Fibroblast of skin of left biceps (primary cell): ENCODE measurements at regions not wholly inside any gene's neighbourhood (a gene's known extent, or its start where the extent isn't known, plus 50 kb on each side); places are given as distances from the start of the nearest gene placed in this dataset.
A peak's percentile ranks its signal among the peaks of the same experiment; 100 is the strongest.
"Not testable (repeated sequence)": the region's sequence is repeated elsewhere in the genome, so short reads cannot be mapped to it uniquely, and the experiment has no call there.

Experiments used
- DNase-seq, 2 experiments: peaks; one replicate each; pipeline ENCODE4 v3.0.0-alpha.2; 2013; ENCODE audit warnings: low read depth in 2 of 2

DNA sequence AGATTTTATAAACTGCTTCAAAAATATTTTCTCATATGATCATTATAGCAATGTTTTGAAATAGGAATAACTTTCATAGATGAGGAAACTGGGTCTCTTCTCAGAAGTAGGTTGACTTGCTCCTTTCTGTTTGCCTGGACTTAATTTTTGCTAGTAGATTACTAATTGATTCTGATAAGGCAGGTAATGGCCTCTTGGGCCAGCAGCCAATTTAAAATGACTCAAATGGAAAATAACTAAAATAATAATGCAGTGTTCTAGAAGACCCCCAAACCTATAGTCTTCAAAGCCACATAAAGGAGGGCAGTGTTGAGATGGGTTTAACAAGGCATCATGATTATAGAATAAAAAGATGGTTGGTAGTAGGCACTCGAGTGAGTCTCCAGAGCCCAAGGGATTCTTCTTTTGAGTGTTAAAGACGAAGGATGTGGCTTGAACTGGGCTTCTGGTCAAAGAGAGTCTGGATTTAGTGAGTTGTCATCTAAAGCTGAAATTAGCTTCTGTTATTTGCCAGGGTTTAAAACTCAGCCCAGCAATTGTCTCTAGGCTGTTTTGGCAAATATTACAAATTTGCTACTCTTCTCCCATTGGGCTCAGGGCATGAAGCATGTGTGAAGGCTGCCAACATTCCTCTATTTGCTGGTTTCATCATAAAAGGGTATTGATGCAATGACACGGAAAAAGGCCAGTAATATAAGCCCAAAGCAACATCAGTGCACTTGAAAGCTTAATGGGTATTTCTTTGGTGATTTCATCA, 297.1 kb upstream of the MEIS2 start:
- DNase-seq, result no peak

DNA sequence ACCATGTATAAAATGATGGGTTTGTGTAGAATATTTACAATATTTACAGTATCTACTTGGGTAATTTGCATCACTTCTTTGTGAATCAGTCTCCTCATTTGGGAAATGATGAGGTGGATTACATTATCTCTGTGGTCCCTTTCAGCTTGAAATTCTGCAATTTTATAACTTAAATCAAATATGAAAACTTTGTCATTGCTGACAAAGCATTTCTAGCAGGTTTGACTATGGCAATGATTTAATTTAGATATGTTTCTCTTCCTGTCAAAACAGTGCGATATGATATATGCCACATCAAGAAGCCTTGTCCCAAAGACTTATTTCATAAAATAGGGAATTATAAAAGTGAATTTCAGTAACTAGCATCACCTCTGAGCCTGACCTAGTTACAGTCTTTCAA, 315.8 kb upstream of the MEIS2 start:
- DNase-seq, result no peak

DNA sequence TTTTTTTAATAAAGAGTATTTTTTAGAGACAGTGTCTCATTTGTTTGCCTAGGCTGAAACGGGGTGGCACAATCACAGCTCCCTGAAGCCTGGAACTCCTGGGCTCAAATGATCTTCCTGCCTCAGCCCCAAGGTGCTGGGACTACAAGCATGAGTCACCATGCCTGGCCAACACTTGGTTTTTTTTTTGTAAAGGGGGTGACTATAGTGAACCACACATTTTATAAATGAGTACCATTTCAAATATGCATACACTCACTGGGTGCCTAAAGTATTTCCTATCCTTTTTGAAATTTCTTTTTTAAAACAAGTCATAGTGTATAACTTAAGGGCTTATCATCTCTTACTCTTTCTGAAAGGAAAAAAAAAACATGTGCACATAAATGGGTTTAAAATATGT, 325.2 kb upstream of the MEIS2 start:
- peak; percentile 44 to 51 for DNase-seq

DNA sequence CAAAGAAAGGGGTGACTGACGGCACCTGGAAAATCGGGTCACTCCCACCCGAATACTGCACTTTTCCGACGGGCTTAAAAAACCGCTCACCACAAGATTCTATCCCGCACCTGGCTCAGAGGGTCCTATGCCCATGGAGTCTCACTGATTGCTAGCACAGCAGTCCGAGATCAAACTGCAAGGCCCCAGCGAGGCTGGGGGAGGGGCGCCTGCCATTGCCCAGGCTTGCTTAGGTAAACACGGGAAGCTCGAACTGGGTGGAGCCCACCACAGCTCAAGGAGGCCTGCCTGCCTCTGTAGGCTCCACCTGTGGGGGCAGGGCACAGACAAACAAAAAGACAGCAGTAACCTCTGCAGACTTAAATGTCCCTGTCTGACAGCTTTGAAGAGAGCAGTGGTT, 327.0 kb upstream of the MEIS2 start:
- DNase-seq, result not testable (repeated sequence)

DNA sequence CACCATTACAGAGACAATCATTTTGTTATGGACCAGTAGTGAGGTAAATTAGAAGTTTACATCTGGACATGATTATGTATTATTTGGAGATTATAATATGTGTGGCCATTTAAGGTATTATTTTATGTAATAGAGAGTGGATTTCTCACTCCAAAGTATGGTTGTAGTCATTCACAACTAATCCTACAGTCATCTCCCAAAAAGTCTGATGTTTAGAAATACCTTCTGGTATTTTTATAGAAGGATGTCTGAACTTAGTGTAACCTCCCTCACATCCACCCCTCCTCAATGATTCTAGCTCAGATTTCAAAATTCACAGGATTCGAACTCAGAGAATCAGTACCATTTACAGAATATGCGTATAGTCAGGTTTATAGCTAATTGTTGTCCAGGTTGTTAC, 346.6 kb upstream of the MEIS2 start:
- DNase-seq, result peak; percentile 10 to 12

DNA sequence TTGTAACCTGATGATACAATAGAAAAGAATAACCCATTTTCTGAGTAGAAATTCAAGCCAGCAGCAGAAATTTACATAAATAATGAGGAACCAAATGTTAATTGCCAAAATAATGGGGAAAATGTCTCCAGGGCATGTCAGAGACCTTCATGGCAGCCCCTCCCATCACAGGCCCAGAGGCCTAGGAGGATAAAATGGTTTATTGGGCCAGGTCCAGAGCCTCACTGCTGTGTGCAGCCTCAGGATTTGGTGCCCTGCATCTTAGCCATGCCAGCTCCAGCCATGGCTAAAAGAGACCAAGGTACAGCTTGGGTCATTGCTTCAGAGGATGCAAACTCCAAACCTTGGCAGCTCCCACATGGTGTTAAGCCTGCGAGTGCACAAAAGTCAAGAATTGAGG, 352.1 kb upstream of the MEIS2 start:
- no peak for DNase-seq

DNA sequence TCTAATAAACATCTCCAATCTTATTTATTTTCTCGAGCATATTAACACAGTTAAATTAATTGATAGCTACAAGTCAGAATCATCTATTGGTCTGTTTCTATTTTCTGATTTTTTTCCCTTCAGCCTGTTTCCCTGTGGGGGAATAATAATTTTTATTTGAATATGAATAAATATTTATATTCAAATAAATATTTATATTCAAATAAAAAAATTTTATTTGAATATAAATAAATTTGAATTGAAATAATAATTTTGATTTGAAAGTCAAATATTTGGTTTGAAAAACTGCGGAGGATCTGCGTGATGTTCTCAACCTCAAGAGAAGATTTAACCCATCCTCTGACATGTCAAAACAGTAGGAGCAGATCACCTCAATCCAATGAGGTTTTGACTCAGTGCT, 380.1 kb upstream of the MEIS2 start:
- no peak for DNase-seq

DNA sequence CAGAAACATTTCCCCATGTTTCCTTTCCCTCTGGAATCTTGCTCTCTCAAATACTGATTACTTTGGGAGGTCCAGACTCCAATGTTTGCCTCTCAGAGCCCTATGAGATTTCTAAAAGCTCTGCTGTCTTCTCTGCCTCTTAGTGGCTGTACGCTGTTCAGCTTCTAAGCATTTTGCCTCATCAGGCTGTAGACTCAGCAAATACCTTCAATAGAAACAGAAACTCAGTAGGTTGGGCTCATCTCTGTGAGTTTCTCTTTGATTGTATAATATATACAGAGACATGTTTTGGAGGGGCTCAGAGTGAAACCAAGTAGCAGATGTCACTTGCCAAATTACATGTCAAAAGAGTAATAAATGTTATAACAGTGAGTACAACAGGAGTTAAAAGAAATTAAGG, 380.8 kb upstream of the MEIS2 start:
- DNase-seq, result no peak

DNA sequence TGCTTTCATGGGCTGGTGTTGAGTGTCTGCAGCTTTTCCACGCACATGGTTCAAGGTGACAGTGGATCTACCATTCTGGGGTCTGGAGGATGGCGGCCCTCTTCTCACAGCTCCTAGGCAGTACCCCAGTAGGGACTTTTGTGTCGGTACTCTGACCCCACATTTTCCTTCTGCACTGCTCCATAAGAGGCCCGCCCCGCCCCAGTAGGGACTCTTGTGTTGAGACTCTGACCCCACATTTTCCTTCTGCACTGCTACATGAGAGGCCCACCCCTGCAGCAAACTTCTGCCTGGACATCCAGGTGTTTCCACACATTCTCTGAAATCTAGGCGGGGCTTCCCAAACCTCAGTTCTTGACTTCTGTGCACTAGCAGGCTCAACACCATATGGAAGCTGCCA, 383.4 kb upstream of the MEIS2 start:
- DNase-seq, result no peak

DNA sequence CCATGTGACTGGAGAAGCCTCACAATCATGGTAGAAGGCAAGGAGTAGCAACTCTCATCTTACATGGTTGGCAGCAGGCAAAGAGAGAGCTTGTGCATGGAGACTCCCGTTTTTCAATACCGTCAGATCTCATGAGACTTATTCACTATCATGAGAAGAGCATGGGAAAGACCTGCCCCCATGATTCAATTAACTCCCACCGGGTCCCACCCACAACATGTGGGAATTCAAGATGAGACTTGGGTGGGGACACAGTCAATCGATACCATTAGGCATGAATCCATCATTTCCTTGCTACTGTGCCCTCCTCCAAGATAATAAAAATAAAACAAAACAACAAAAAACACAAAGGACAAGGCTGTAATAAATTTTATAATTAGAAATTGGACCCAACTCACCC, 384.7 kb upstream of the MEIS2 start:
- DNase-seq, result no peak

DNA sequence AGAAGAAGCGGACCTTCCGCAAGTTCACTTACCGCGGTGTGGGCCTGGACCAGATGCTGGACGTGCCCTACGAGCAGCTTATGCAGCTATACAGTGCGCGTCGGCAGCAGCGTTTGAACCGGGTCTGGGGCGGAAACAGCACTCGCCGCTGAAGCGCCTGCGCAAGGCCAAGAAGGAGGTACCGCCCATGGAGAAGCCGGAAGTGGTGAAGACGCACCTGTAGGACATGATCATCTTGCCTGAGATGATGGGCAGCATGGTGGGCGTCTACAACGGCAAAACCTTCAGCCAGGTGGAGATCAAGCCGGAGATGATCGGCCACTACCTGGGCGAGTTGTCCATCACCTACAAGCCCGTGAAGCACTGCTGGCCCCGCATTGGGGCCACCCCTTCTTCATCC, 390.4 kb upstream of the MEIS2 start:
- no peak for DNase-seq

DNA sequence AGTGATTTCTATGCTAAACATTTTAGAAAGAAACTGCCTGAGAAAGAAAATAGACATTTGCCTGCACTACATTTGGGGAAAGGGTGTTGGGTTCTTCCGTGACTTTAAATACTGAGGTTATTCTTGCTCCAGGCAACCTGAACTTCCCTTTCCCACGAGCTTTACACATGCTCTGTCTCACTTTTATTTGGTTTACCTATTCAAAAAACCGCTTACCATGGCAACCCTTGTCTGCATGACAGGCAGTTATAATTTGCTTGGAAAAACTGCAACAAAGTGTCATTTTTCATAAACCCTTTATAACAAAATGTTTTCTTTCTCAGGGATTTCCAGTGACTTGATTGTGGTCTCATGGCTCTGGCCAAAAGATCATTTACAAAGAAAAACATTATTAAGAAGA, 416.3 kb upstream of the MEIS2 start:
- DNase-seq, result no peak

DNA sequence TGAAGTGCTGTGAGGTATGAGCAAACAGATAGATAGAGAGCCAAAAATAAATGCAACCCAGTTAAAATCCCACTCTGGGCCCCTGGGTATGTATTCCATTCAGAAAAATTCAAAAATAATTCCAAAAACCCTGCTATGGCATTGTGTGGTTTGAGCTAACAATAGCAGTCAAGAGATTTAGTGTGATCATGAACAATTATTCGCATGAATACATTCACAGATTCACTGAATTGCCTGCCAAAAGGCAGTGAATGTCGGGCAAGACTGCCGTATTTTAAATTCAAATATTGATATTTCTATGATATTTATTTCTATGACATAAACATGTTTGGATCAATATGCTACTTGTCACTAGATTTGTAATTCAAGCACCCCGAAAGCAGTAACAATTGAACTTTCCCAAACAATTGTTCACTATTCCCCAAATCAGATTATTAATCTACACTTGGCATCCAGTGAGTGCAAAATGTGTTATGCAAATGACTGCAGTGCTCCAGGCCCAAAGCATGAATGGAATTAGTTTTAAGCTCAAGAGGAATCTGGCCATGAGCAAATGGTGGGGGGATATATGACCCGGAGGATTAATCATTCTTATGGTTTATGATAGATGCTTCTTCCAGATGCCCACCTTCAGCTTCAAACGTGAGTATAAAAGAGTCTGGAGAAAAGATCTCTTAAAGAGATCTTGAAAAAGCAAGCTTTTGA, 417.0 kb upstream of the MEIS2 start:
- DNase-seq, result peak in 1 of 2 experiments; percentile 14

DNA sequence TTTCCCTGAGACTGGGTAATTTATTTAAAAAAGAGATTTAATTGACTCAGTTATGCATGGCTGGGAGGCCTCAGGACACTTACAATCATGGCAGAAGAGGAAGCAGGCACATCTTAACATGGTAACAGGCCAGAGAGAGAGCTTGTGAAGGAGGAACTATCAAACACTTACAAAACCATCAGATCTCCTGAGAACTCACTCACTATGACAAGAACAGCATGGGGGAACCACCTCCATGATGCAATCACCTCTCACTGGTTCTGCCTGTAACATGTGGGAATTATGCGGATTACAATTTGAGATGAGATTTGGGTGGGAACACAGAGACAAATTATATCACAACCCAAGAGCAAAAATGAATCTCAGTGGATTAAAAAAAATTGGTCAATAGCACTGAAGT, 416.0 kb upstream of the TMCO5A start:
- DNase-seq, result no peak

DNA sequence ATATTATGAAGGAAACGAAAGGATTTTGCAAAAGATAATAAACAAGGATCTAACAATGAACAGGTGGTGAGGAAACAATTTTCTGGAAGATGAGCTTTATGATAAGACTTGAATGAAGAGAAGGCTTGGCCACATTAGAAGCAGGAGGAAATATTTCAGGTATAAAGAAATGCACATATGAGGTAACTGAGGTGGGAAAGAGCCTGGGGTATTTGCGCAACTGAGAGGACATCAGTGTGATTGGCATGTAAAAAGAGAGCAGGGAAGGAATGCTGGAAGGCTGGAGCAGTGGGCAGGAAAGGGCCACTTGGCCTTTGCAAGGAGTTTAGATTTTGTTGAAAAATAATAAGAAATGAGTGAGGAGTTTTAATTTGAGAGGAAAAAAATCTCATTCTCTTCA, 414.4 kb upstream of the TMCO5A start:
- no peak for DNase-seq

DNA sequence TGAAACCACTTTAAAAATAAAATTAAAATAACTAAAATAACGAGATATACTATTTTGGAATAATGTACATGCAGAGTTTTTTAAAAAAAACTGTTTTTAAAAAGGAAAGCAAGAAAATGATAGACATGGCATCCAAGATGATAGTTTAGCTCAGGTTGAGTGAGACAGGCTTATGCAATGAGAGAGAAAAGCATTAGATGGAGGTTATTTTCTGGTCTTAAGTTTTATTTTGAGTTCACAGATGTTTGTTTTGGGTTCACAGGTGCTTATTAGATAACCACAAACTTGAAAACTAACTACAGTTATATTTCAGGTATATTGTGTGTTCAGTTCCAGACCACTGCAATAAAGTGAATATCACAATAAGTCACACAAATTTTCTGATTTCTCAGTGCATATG, 413.6 kb upstream of the TMCO5A start:
- DNase-seq, result no peak

DNA sequence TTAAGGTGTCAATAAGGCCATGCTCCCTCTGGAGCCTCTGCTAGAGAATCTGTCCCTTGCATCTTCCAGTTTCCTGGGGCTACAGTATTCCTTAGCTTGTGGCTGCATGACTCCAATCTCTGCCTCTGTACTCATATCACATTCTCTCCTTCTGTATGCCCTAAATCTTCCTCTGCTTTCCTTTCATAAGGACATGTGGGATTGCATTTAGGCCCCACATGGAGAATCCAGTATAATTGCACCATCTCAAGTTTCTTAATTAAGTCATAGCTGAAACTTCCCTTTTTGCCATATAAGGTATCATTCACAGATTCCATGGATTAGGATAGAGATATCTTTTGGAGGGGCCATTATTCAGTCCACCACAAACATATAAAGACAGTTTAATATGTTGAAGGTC, 409.8 kb upstream of the TMCO5A start:
- no peak for DNase-seq

DNA sequence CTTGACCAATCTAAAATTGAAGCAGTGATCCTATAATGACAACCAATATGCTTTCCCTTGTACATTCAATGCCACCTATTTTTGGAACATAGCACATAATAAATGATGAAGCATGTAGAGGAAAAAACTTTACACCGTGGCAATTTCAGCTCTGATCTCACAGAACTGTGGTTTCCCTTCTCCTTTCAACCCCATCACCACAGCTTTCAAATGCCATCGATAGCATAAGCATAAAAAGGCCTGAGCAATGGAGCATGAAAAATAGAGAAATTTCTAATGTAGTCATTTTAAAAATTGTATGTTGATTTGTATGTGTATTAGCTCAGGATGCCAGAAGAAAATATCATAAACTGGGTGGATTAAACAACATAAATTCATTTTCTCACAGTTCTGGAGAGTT, 406.0 kb upstream of the TMCO5A start:
- no peak for DNase-seq

DNA sequence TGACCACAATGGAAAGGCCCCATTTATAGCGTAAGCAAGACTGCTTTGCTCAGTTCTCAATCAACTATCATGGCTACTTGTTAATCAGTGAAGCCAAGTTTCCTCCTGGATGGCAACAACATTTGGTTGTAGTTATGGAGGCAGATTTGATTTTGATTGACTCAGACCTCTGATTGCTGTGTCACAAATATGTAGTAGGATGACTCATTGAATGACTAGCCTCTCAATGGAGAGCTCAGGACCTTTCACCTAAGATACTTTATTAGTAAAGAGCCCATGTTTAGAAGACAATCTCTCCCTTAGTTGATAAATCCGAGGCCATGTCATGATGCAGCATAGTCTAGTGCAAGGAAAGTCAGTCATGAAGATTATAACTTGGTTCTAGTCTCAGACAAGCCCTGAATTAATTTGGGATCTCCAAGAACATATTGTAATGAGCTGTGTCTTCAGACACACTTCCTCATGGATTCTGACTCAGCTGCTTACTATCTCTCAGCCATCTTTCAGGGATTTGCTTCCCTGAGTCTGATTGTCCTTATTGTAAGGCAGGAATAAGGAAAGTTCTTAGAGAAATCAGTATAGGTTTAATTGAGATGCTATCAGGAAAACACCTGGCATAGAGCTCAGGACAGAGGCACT, 397.4 kb upstream of the TMCO5A start:
- peak in 1 of 2 experiments; percentile 24 for DNase-seq

DNA sequence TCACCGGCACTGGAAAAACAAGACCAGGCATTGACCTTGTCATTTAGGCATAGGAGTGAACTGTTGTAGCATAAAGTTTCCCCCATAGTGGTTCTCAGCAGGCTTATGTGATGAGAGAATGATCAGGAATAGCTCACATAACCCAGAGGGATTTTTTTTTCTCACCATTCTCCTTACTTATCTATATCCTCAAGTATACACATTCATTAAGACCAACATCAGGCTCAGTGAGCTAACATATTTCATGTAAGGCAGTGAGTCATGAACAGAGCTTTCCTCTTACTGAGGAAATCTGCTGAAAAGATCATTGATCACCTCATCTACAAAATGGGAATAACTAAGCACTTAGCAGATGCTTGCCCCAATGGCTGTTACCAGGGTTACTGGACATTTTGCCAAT, 396.6 kb upstream of the TMCO5A start:
- peak; percentile 45 to 59 for DNase-seq

DNA sequence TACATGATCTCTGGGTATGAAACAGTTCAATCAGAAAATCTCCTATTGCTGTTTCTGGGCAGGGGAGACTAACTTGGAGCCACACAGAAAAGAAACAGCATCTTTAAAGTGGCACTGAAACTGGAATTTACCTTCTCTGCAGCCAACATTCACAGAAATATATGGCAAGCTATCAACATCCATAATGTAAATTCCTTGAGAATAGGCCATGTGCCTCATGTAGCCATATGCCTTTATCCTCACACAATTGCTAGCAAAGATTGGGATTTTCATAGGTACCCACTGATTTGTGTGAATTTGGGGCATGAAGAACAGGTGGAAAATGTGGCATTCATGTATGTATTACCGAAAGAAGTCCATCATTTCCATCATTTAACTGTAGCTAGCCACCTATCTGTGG, 386.3 kb upstream of the TMCO5A start:
- no peak for DNase-seq

DNA sequence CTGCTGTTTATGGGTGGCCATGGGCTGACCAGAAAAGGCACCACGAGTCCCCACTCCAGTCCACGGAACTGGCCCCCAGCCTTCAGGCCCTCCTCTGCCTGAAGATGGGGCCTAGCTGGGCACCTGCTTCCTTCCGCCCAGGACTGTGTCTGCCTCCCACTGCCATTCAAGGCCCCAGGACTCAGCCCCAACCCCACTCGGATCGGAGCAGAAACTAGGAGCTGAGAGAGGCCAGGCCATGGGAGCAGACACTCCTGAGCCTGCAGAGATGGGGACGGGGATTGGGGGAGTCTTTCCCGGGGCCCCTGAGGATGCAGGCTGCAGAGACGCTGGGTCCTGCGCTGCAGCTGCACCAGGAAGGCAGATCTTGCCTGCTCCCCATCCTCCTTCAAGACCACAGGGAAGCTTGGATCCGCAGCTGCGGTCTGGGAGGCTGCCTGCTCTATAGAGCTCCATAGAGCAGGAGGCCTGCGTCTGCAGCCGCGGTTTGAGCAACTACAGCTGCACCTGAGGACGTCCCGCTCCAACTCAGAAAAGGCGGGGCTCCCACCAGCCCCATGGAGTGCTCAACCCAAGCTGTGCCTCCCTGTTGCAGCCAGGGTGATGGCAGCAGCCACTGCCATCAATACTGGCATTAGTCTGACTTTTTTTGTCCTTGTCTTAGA, 383.9 kb upstream of the TMCO5A start:
- DNase-seq, result no peak

DNA sequence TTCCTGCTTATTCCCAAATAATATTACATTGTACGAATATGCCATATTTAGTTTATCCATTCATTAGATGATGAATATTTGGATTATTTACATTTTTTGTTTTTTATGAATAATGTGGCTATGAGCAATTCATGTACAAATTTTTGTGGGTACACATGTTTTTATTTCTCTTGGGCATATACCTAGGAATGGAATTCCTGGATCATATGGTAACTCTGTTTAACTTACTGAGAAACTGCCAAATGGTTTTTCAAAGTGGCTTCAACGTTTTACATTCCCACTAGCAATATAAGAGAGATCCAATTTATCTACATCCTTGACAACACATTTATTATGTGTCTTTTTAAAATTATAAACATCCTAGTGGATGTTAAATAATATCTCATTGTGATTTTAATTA, 362.0 kb upstream of the TMCO5A start:
- DNase-seq, result no peak
